GM12865 (cell line): ENCODE measurements at regions not wholly inside any gene's neighbourhood (a gene's known extent, or its start where the extent isn't known, plus 50 kb on each side); places are given as distances from the start of the nearest gene placed in this dataset.
"Not testable (repeated sequence)": the region's sequence is repeated elsewhere in the genome, so short reads cannot be mapped to it uniquely, and the experiment has no call there.

Source experiments
- DNase-seq: peaks from one replicate; pipeline ENCODE4 v3.0.0; 2010; ENCODE audit warnings: low read depth
- H3K4me3 ChIP-seq: 2 replicates; pipeline ENCODE4 v1.5.1; 2011; ENCODE audit warnings: mild to moderate bottlenecking, low read depth, low read length, control low read depth
- CTCF ChIP-seq: IDR thresholded peaks from 2 replicates; pipeline ENCODE4 v1.5.1; 2011; ENCODE audit warnings: low read length, control low read depth, low read depth, inconsistent platforms; ENCODE audit not compliant: insufficient read depth; ENCODE audit errors: missing control alignments

DNA sequence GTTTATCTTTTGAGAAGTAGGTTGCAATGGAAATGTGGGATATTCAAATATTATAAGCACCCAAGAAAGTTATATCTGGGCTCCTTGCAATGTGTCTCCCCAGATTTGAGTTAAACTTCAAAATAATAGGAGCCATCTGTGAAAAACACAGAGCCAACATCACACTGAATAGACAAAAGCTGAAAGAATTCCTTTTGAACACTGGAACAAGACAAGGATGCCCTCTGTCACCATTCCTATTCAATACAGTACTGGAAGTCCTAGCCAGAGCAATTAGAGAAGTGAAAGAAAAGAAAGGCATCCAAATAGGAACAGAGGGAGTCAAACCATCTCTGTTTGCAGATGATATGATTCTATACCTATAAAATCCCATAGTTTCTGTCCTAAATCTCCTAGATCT, 114.3 kb upstream of the IL1RAPL1 start:
- H3K4me3 ChIP-seq, result no peak overlapping the region
- no peak for DNase-seq
- TF ChIP-seq CTCF, result no peak

DNA sequence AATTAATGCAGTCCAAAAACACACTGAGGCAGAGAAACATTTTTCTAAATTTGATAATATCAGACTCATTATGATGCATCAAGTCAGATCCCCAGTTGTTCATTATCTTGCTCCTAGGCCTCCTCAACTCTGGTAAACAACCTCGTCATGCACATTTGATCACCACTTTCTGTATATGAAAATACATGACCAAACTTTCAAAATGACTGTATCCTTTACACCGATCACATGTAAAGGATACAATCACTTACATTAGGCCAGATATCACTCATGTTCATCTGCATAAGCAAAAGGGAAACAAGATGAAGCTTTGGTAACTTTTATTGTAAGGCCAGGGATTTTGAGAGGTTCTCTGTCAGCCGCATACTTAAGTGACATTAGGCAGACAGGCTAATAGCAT, 99.4 kb upstream of the IL1RAPL1 start:
- H3K4me3 ChIP-seq, result no peak overlapping the region
- no peak for TF ChIP-seq CTCF
- peak; percentile 0 for DNase-seq

DNA sequence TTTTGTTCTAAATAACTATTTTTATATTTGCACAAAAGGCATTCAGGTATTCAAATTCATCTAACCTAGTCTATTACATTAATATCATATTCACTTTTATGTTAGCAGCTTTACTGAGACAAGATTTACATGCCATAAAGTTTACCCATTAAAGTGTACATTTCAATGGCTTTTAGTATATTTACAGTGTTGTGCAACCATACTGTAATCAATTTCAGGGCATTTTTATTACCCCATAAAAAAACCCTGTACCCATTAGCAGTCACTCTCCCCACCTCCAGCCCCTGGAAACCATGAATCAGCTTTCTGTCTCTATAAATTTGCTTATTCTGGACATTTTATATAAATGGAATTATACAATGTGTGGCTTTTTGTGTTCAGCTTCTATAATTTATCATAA, 95.9 kb upstream of the IL1RAPL1 start:
- TF ChIP-seq CTCF, result no peak
- H3K4me3 ChIP-seq, result no peak overlapping the region
- DNase-seq, result no peak

DNA sequence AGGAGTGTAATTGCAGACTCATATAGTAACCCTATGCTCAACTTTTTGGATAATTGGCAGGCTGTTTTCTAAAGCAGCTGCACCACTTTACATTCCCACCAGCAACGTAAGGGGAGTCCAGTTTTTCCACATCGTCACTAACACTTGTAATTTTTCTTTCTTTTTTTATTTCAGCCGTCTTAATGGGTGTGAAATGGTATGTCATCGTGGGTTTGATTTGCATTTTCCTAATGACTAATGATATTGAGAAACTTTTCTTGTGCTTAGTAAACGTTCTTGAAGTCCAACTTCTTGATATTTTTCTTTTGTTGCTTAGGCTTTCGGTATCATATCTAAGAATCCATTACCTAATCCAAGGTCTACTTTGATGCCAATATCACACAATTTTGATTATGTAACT, 95.3 kb upstream of the IL1RAPL1 start:
- no peak for DNase-seq
- H3K4me3 ChIP-seq, result no peak overlapping the region
- no peak for TF ChIP-seq CTCF

- DNase-seq, result no peak
- H3K4me3 ChIP-seq, result no peak overlapping the region
- no peak for TF ChIP-seq CTCF
Measured at GRCh38 chrX:28498658-28499057, 88.6 kb upstream of the IL1RAPL1 start.

DNA sequence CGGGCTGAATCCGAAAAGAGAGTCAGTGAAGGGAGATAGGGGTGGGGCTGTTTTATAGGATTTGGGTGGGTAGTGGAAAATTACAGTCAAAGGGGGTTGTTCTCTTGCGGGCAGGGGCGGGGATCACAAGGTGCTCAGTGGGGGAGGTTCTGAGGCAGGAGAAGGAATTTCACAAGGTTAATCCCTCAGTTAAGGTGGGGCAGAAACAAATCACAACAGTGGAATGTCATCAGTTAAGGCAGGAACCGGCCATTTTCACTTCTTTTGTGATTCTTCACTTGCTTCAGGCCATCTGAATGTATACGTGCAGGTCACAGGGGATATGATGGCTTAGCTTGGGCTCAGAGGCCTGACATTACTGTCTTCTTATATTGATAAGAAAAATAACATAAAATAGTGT, 84.6 kb upstream of the IL1RAPL1 start:
- not testable (repeated sequence) for H3K4me3 ChIP-seq, DNase-seq

GRCh38 chrX:28507650-28508049, 79.6 kb upstream of the IL1RAPL1 start:
- DNase-seq, H3K4me3 ChIP-seq: not testable (repeated sequence)

DNA sequence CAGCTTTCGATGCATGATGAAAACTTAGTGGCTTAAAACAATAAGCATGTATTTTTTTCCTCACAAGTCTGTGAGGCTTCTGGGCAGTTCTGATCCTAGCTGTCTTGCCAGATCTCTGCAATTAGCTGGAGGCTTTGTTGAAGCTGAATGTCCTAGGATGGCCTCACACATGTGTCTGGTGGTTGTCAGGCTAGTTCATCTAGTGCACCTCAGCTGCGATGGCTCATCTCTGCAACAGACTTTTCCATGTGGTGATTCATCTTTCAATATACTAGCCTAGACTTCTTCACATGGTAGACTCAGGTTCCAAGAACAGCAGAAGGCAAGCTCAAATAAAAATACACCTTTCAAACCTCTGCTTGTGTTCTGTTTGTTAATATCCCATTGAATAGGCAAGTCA, 66.5 kb upstream of the IL1RAPL1 start:
- no peak for DNase-seq
- TF ChIP-seq CTCF, result no peak
- H3K4me3 ChIP-seq, result no peak overlapping the region

- not testable (repeated sequence) for DNase-seq, H3K4me3 ChIP-seq
Measured at GRCh38 chrX:28528354-28528753, 58.9 kb upstream of the IL1RAPL1 start.
